ENCODE measurements at regions not wholly inside any gene's neighbourhood (a gene's known extent, or its start where the extent isn't known, plus 50 kb on each side); places are given as distances from the start of the nearest gene placed in this dataset.

DNA sequence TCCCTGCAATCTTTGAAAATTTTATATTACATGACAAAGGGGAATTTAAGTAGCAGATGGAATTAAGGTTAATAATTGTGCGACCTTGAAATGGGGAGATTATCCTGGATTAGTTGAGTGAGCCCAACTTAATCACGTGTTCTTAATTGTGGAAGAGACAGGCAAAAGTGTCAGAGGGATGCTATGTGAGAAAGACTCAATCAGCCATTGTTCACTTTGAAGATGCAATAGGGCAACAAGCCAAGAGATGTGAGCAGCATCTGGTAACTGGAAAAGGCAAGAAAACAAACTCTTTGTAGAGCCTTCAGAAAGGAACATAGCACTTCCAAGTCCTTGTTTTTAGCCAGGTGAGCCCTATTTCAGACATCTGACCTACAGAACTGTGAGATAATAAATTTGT is 247.7 kb downstream of the SLITRK1 start:
- Histone ChIP-seq H2AFZ (ENCODE audit: low read length) (no peak overlapping the region), H3K79me2 (ENCODE audit: low read length) (no peaks in the 10 kb centered on the region), H3K4me3 (ENCODE audit: low read length) (no peak overlapping the region), H3K4me1 (ENCODE audit: insufficient read depth, low read length) (no peaks in the 10 kb centered on the region), H3K27me3 (ENCODE audit: low read length) (no peaks in the 10 kb centered on the region), H3K27ac (ENCODE audit: low read length) (no peak overlapping the region), H3F3A (ENCODE audit: low read length, unreplicated experiment) (no peaks in the 10 kb centered on the region), H3K9me2 (replicated peaks; ENCODE audit: low read length) (no peaks in the 10 kb centered on the region), H3K9me3 (ENCODE audit: low read length) (no peaks in the 10 kb centered on the region), H3K4me2 (ENCODE audit: low read length) (no peak overlapping the region), H4K20me1 (ENCODE audit: low read length) (no peaks in the 10 kb centered on the region), H3K9ac (ENCODE audit: low read length) (no peak overlapping the region), H3K36me3 (ENCODE audit: low read depth, low read length) (no peaks in the 10 kb centered on the region)
- TF ChIP-seq EZH2 (IDR thresholded peaks at IDR 0.05; ENCODE audit: low read length, unreplicated experiment) (no peak), EZH2phosphoT487 (IDR thresholded peaks at IDR 0.05; ENCODE audit: borderline replicate concordance, low read length) (no peak)
- TF ChIP-seq, protein P1, sequence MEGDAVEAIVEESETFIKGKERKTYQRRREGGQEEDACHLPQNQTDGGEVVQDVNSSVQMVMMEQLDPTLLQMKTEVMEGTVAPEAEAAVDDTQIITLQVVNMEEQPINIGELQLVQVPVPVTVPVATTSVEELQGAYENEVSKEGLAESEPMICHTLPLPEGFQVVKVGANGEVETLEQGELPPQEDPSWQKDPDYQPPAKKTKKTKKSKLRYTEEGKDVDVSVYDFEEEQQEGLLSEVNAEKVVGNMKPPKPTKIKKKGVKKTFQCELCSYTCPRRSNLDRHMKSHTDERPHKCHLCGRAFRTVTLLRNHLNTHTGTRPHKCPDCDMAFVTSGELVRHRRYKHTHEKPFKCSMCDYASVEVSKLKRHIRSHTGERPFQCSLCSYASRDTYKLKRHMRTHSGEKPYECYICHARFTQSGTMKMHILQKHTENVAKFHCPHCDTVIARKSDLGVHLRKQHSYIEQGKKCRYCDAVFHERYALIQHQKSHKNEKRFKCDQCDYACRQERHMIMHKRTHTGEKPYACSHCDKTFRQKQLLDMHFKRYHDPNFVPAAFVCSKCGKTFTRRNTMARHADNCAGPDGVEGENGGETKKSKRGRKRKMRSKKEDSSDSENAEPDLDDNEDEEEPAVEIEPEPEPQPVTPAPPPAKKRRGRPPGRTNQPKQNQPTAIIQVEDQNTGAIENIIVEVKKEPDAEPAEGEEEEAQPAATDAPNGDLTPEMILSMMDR (conservative IDR thresholded peaks at IDR 0.05; ENCODE audit: low read depth, low read length): no peak
- ChIA-PET CTCF (no interaction called here), POLR2A (ENCODE audit: unreplicated experiment) (no interaction called here)
- BruUV-seq (replicated peaks): no TSS peak
- ATAC-seq: no peak
- DNase-seq: no peak
- intact Hi-C loops (cut with micrococcal nuclease): no loop called here

GRCh38 chr13:83633746-83634145 is 248.5 kb downstream of the SLITRK1 start:
- TF ChIP-seq EZH2 (IDR thresholded peaks at IDR 0.05; ENCODE audit: low read length, unreplicated experiment) (no peak), EZH2phosphoT487 (IDR thresholded peaks at IDR 0.05; ENCODE audit: borderline replicate concordance, low read length) (no peak)
- TF ChIP-seq, protein P1 (conservative IDR thresholded peaks at IDR 0.05; ENCODE audit: low read depth, low read length): no peak
- no peaks in the 10 kb centered on the region for H3K79me2 ChIP-seq (ENCODE audit: low read length)
- no peaks in the 10 kb centered on the region for H3K36me3 ChIP-seq (ENCODE audit: low read depth, low read length)
- H2AFZ ChIP-seq (ENCODE audit: low read length): no peak overlapping the region
- no peak overlapping the region for H3K27ac ChIP-seq (ENCODE audit: low read length)
- no peaks in the 10 kb centered on the region for H3K27me3 ChIP-seq (ENCODE audit: low read length)
- H3K9ac ChIP-seq (ENCODE audit: low read length): no peak overlapping the region
- H4K20me1 ChIP-seq (ENCODE audit: low read length): no peaks in the 10 kb centered on the region
- BruUV-seq (replicated peaks): no TSS peak
- CTCF ChIA-PET: no interaction called here
- H3K9me2 ChIP-seq (replicated peaks; ENCODE audit: low read length): no peaks in the 10 kb centered on the region
- POLR2A ChIA-PET (ENCODE audit: unreplicated experiment): no interaction called here
- H3K4me3 ChIP-seq (ENCODE audit: low read length): no peak overlapping the region
- no peaks in the 10 kb centered on the region for H3K9me3 ChIP-seq (ENCODE audit: low read length)
- no peak overlapping the region for H3K4me2 ChIP-seq (ENCODE audit: low read length)
- no peak for ATAC-seq
- H3F3A ChIP-seq (ENCODE audit: low read length, unreplicated experiment): no peaks in the 10 kb centered on the region
- no peak for DNase-seq
- no peaks in the 10 kb centered on the region for H3K4me1 ChIP-seq (ENCODE audit: insufficient read depth, low read length)
- intact Hi-C loops (cut with micrococcal nuclease): no loop called here

- no peaks in the 10 kb centered on the region for H4K20me1 ChIP-seq (ENCODE audit: low read length)
- TF ChIP-seq EZH2 (IDR thresholded peaks at IDR 0.05; ENCODE audit: low read length, unreplicated experiment) (no peak), EZH2phosphoT487 (IDR thresholded peaks at IDR 0.05; ENCODE audit: borderline replicate concordance, low read length) (no peak)
- TF ChIP-seq, protein P1 (conservative IDR thresholded peaks at IDR 0.05; ENCODE audit: low read depth, low read length): no peak
- BruUV-seq (replicated peaks): no TSS peak
- no peak overlapping the region for H3K27ac ChIP-seq (ENCODE audit: low read length)
- ATAC-seq: no peak
- no peaks in the 10 kb centered on the region for H3F3A ChIP-seq (ENCODE audit: low read length, unreplicated experiment)
- ChIA-PET CTCF (no interaction called here), POLR2A (ENCODE audit: unreplicated experiment) (no interaction called here)
- intact Hi-C loops (cut with micrococcal nuclease): loop anchor here (5.0 kb wide), 1 partner anchor 125 kb away; no protein-coding TSS in a partner anchor
- H3K9me3 ChIP-seq (ENCODE audit: low read length): no peaks in the 10 kb centered on the region
- H3K4me2 ChIP-seq (ENCODE audit: low read length): no peak overlapping the region
- H3K79me2 ChIP-seq (ENCODE audit: low read length): no peaks in the 10 kb centered on the region
- no peaks in the 10 kb centered on the region for H3K36me3 ChIP-seq (ENCODE audit: low read depth, low read length)
- DNase-seq: no peak
- no peak overlapping the region for H3K4me3 ChIP-seq (ENCODE audit: low read length)
- no peak overlapping the region for H2AFZ ChIP-seq (ENCODE audit: low read length)
- no peak overlapping the region for H3K9ac ChIP-seq (ENCODE audit: low read length)
- H3K27me3 ChIP-seq (ENCODE audit: low read length): no peaks in the 10 kb centered on the region
- H3K4me1 ChIP-seq (ENCODE audit: insufficient read depth, low read length): peaks cover 22% of the 10 kb centered on the region
- H3K9me2 ChIP-seq (replicated peaks; ENCODE audit: low read length): no peaks in the 10 kb centered on the region
Measured at GRCh38 chr13:83622422-83622784, 259.9 kb downstream of the SLITRK1 start.
